Islet precursor cell (in vitro differentiated cells): ENCODE measurements at regions not wholly inside any gene's neighbourhood (a gene's known extent, or its start where the extent isn't known, plus 50 kb on each side); places are given as distances from the start of the nearest gene placed in this dataset.

Experiments used
- DNase-seq: peaks from one replicate; pipeline ENCODE4 v3.0.0-alpha.2; 2018

DNA sequence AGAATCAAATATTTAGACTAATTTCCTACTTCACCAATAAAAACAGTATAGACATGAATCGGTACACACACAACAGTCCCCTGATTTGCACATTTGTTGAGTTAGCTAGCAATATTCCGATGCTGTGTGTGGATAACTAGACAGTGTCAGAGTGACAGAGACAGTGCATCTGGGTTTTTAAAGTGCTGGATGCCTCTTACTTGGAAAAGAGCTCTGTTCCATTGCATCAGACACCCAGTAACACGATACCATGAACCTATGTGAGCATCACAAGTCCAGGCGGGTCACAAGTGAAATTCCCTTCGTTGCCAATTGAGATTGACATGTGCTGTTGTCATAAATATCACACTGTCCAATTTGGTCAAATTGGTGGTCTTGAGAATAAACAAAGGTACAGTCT, 82.0 kb upstream of the ESRRG start:
- DNase-seq, result peak; percentile 56

DNA sequence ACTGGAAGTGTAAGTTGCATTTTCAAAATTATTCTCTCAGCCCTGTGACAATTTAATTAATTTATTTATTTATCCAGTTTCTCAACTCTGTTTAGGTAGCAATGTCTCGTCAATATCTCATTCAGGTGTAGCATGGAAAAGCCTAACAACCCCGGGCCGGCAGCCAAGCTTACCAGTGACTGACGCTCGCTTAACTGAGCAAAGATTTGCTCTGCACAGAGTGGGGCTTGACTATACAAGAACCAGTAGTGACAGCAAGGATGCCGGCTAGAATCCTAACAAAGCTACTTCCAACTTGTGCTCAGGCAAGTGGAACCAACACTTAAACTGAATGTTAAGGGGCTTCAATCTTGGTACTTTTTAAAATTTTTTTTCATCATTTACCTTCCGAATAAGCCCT, 80.9 kb upstream of the ESRRG start:
- DNase-seq, result no peak

DNA sequence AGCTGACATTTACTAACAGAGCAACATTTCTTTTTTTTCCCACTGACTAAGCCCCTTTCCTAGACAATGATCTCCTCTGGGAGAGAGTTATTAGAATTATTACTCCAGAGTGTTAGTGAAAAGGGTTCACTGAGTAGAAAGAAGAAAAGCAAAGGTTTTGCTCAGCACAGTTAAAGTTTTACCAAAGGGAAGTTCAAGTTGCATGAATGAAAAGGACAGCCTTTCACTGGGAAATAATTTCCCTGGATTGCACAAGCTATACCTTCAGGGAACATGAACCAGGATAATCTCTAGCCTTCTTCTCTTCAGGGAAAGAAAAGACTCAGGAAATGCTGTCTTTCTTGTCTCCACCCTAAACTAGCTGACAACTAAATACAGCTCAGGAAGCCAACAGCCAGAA, 71.4 kb upstream of the ESRRG start:
- no peak for DNase-seq

DNA sequence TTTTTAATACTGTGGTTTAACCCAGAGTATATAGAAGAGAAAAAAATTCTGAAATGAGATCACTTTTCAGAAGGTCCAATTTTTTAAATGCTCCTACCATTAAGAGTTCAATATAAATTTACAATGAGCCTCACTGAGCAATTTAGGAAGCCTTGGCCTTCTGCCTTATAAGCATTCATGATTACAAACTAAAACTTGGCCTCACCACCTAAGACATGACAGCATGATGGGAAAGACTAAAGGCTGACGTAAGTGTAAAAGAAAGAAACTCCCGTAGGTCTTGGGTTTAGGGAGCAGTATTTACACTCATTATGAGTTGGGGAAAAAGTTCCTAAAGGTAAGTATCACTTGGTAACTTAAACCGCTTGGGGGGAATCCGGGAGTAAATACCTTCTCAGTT, 70.7 kb upstream of the ESRRG start:
- no peak for DNase-seq

DNA sequence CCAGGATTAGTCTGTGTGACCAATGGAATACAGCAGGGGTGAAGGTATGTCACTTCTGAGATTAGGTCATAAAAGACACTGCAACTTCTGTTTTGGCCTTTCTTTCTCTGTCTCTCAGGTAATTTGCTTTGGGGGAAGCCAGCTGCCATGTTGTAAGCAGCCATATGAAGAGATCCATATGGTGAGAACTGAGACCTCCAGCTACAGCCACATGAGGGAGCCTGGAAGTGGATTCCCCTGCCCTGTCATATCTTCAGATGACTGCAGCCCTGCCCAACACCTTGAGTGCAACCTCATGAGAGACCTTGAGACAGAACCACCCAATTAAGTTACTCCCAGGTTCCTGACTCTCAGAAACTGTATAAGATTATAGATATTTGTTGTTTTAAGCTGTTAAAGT, 70.1 kb upstream of the ESRRG start:
- no peak for DNase-seq

DNA sequence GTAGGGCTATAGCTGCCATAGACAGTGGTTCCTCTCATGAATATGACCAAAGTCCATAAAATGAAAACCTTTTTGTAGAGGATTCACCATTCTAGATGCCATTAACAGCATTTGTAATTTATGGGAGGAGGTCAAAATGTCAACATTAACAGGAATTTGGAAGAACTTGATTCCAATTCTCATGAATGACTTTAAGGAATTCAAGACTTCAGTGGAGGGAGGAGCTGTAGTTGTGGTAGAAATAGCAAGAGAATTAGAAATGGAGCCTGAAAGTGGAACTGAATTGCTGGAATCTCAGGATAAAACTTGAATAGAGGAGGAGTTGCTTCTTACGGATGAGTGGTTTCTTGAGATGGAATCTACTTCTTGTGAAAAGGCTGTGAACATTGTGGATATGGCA, 65.4 kb upstream of the ESRRG start:
- no peak for DNase-seq

DNA sequence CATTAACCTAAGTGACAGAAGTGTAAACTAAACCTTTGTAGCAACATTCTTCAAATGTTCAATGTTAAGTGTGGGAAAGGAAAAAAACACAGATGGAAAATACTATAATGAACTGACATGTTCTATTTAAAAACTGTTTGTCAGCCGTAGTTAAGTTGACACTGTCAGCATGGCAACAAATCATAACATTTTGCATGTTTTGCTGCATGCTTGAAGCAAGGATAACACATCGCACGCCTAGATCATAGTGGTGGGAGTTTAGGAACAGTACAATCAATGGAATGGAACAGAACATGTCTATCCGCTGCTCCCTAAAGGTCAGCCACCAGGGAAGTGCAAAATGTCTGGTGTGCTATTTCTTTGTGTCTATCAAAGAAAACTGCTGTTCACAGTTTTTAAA, 62.5 kb upstream of the ESRRG start:
- no peak for DNase-seq

DNA sequence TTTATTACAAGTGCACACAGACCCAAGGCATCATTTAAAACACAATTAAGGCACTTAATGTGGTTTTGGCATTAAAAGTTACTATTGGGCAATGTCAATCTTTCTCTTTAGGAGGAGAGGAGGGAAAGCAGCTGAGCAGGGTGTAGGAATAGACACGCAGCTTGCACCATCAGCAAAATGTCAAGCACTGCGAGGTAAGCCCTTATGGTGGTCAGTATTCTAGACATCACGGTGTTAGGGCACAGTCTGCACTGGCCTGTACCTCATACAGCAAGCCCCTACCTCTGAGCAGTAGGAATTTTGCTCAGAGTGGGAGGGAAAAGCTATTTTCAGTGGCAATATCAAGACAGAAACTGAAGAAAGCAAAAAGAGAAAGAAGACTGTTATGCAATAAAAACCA, 62.0 kb upstream of the ESRRG start:
- no peak for DNase-seq

DNA sequence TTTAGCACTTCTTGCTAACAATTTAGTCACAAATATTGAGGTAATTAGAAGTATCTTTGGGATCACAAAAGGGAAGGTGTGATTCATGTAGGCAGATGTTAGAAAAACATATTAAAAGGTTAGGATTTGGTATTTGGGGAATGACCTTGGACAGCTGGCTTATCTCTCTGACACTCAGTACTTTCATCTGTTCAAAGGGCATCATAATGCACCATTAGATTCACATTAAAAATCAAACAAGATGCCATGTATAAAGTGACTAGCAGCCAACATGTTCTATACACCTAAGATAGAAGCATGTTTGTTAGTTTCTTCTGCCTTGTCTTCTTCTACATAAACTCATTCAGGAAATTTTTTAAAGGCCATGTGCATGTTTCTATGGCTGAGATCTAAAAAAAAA, 56.5 kb upstream of the ESRRG start:
- no peak for DNase-seq

DNA sequence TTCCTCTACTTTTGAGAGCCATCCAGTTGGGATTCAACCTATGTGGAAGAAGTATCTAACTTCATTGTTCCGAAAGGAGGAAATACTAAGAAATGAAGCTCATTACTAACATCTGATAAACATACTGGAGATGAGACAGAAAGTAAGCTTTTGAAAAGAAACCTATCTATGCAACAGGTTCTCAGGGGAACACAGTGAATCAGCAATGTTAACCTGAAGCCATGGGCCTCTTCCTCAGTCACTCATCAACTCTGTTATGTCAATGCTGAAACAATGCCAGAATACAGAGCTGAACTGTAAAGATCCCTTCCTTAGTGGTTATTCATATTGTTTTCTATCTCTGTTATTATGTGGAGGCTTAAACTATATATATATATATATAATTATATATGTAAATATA, 55.5 kb upstream of the ESRRG start:
- no peak for DNase-seq

DNA sequence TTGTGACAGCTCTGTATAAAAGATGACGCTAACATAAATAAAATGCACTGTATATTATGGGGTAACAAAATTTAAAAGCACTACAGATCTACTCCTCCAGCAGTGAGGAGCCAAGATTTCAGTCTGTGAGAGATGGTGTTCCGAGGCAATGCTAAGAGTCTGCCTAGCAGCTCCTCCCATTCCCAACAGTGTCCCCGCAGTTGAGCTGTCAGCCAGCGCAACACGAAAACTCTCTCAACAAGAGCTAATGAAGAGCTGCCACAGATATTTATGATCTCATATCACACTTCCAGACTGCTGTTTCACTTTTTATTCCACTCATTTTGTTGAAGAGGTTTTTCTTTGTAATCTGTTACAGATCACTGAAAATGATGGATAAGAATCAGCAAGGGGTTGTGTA, 53.9 kb upstream of the ESRRG start:
- DNase-seq, result no peak
